LNCAP (cell line): ENCODE measurements at regions not wholly inside any gene's neighbourhood (a gene's known extent, or its start where the extent isn't known, plus 50 kb on each side); places are given as distances from the start of the nearest gene placed in this dataset.

Experiments
- CTCF ChIP-seq: fragments of 450-650 bp; IDR thresholded peaks from 2 replicates; pipeline ENCODE4 v1.5.1; 2017; ENCODE audit warnings: mild to moderate bottlenecking

GRCh38 chr7:146002431-146003078, 114.0 kb upstream of the CNTNAP2 start:
- TF ChIP-seq CTCF: no peak

GRCh38 chr7:146002008-146002407, 114.6 kb upstream of the CNTNAP2 start:
- TF ChIP-seq CTCF: no peak

- no peak for TF ChIP-seq CTCF
These were observed 115.7 kb upstream of the CNTNAP2 start for GRCh38 chr7:146000882-146001281.

- TF ChIP-seq CTCF: no peak
These were observed 127.1 kb upstream of the CNTNAP2 start for GRCh38 chr7:145989469-145989868.

- no peak for TF ChIP-seq CTCF
These were observed 130.2 kb upstream of the CNTNAP2 start for GRCh38 chr7:145986248-145986874.

GRCh38 chr7:145978769-145979168, 137.8 kb upstream of the CNTNAP2 start:
- TF ChIP-seq CTCF: no peak

GRCh38 chr7:145959981-145960380, 156.6 kb upstream of the CNTNAP2 start:
- TF ChIP-seq CTCF: no peak
